Calu3 (cell line): ENCODE measurements at regions not wholly inside any gene's neighbourhood (a gene's known extent, or its start where the extent isn't known, plus 50 kb on each side); places are given as distances from the start of the nearest gene placed in this dataset.

Experiments used
- BruUV-seq: library from RNA; stranded (reverse); fragments of 400-500 nt; replicated peaks from 2 replicates; lab custom pipeline; 2021; lab: Mats Ljungman, UMichigan
- CTCF ChIA-PET: fragments of 300-600 bp; sonication (Branson Sonifier 250); formaldehyde crosslinking; loops from one replicate; lab custom pipeline; 2022; ENCODE audit warnings: antibody characterized with exemption; lab: Charles Lee
- DNase-seq: peaks from one replicate; pipeline ENCODE4 v3.0.0; 2022
- H3K27ac Mint-ChIP-seq: one replicate; pipeline ENCODE4 v1.8.0; 2022; ENCODE audit warnings: mixed read lengths; ENCODE audit not compliant: unreplicated experiment
- H3K27me3 Mint-ChIP-seq: one replicate; pipeline ENCODE4 v1.8.0; 2022; ENCODE audit warnings: mixed read lengths; ENCODE audit not compliant: unreplicated experiment
- H3K36me3 Mint-ChIP-seq: one replicate; pipeline ENCODE4 v1.8.0; 2022; ENCODE audit warnings: mild to moderate bottlenecking, moderate library complexity, mixed read lengths; ENCODE audit not compliant: insufficient read depth, unreplicated experiment
- H3K4me1 Mint-ChIP-seq: one replicate; pipeline ENCODE4 v1.8.0; 2022; ENCODE audit warnings: mild to moderate bottlenecking, low read depth, mixed read lengths; ENCODE audit not compliant: unreplicated experiment
- H3K4me3 Mint-ChIP-seq: one replicate; pipeline ENCODE4 v1.8.0; 2022; ENCODE audit warnings: mild to moderate bottlenecking, low read depth, moderate library complexity, mixed read lengths; ENCODE audit not compliant: unreplicated experiment
- H3K9me3 Mint-ChIP-seq: one replicate; pipeline ENCODE4 v1.8.0; 2022; ENCODE audit warnings: low read depth, mixed read lengths; ENCODE audit not compliant: unreplicated experiment
- CTCF ChIP-seq: fragments of 200-600 bp; IDR thresholded peaks from one replicate; pipeline ENCODE4 v1.8.0; 2022; ENCODE audit warnings: antibody characterized with exemption; ENCODE audit not compliant: unreplicated experiment
- intact Hi-C: fragments of 100-400 bp; cut with micrococcal nuclease; formaldehyde crosslinking; loops from one replicate; pipeline ENCODE4 v1.10.0; 2022; ENCODE audit not compliant: unreplicated experiment

DNA sequence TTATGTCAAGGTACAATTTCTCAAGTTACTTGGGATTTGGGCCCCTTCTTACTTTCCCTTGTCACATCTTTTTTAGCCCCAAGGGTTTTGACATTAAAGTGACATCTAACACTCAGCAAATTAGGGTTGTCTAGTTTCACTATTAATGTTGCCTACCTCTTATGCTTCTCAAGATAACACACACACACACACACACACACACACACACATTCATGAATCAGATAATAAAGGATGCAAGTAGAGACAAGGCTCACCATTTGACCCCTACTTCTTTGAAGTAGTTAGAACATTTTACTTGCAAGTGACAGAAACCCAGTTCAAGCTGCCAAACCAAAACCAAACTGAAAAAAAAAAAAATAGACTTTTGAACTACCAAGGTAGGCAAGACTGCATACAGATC is 138.8 kb downstream of the TRIB2 start:
- Mint-ChIP-seq H3K9me3 (peaks cover 9% of the 10 kb centered on the region), H3K4me3 (no peak overlapping the region), H3K4me1 (peaks cover 9% of the 10 kb centered on the region), H3K36me3 (no peaks in the 10 kb centered on the region), H3K27me3 (no peaks in the 10 kb centered on the region), H3K27ac (no peak overlapping the region)
- intact Hi-C loops, result no loop called here
- no TSS peak for BruUV-seq
- no peak for TF ChIP-seq CTCF
- CTCF ChIA-PET, result no interaction called here
- DNase-seq, result no peak

- Mint-ChIP-seq H3K4me1 (peaks cover 9% of the 10 kb centered on the region), H3K9me3 (peaks cover 5% of the 10 kb centered on the region), H3K4me3 (no peak overlapping the region), H3K27ac (no peak overlapping the region), H3K36me3 (no peaks in the 10 kb centered on the region), H3K27me3 (no peaks in the 10 kb centered on the region)
- DNase-seq, result no peak
- no peak for TF ChIP-seq CTCF
- CTCF ChIA-PET, result no interaction called here
- intact Hi-C loops, result no loop called here
- BruUV-seq, result no TSS peak
These were observed 140.3 kb downstream of the TRIB2 start for GRCh38 chr2:12856934-12857601.

GRCh38 chr2:12857891-12858290 is 141.2 kb downstream of the TRIB2 start:
- intact Hi-C loops, result no loop called here
- TF ChIP-seq CTCF, result no peak
- no peak overlapping the region for H3K4me3 Mint-ChIP-seq
- peaks cover 5% of the 10 kb centered on the region for H3K9me3 Mint-ChIP-seq
- peaks cover 9% of the 10 kb centered on the region for H3K4me1 Mint-ChIP-seq
- no TSS peak for BruUV-seq
- H3K27me3 Mint-ChIP-seq, result no peaks in the 10 kb centered on the region
- no peaks in the 10 kb centered on the region for H3K36me3 Mint-ChIP-seq
- no peak for DNase-seq
- no peak overlapping the region for H3K27ac Mint-ChIP-seq
- CTCF ChIA-PET, result no interaction called here

- no peak for DNase-seq
- TF ChIP-seq CTCF, result no peak
- intact Hi-C loops, result no loop called here
- BruUV-seq, result no TSS peak
- Mint-ChIP-seq H3K27ac (no peak overlapping the region), H3K4me1 (peaks cover 9% of the 10 kb centered on the region), H3K27me3 (no peaks in the 10 kb centered on the region), H3K4me3 (no peak overlapping the region), H3K36me3 (no peaks in the 10 kb centered on the region), H3K9me3 (peaks cover 9% of the 10 kb centered on the region)
- CTCF ChIA-PET, result no interaction called here
These were observed 142.1 kb downstream of the TRIB2 start for GRCh38 chr2:12858786-12859185.
